ENCODE measurements at regions not wholly inside any gene's neighbourhood (a gene's known extent, or its start where the extent isn't known, plus 50 kb on each side); places are given as distances from the start of the nearest gene placed in this dataset.

GRCh38 chr6:74585753-74586152 lies 620.1 kb downstream of the COL12A1 start:
- Histone ChIP-seq H3K4me3 (ENCODE audit: low read length) (no peak overlapping the region), H3K36me3 (ENCODE audit: insufficient read depth, low read length) (no peaks in the 10 kb centered on the region), H4K20me1 (ENCODE audit: insufficient read depth) (no peaks in the 10 kb centered on the region), H2AFZ (ENCODE audit: low read depth, low read length) (no peak overlapping the region), H3K9me2 (ENCODE audit: insufficient read depth, low read length) (no peaks in the 10 kb centered on the region), H3K79me2 (replicated peaks; ENCODE audit: insufficient read depth, low read length) (no peaks in the 10 kb centered on the region), H3K27me3 (ENCODE audit: insufficient read depth, low read depth, low read length) (no peaks in the 10 kb centered on the region), H3K27ac (ENCODE audit: low read length) (no peak overlapping the region), H3K4me2 (ENCODE audit: low read length) (no peak overlapping the region), H3K9ac (ENCODE audit: low read length) (no peak overlapping the region), H3K9me3 (ENCODE audit: low read length) (no peaks in the 10 kb centered on the region), H3F3A (ENCODE audit: insufficient read depth, low read length, poor library complexity, severe bottlenecking) (no peaks in the 10 kb centered on the region)
- TF ChIP-seq REST (IDR thresholded peaks at IDR 0.05; ENCODE audit: borderline replicate concordance) (no peak), EZH2 (IDR thresholded peaks at IDR 0.05; ENCODE audit: borderline replicate concordance, insufficient read depth, low read length, poor library complexity, severe bottlenecking) (no peak), CTCF (IDR thresholded peaks at IDR 0.05; ENCODE audit: poor library complexity, severe bottlenecking) (no peak), MXI1 (conservative IDR thresholded peaks at IDR 0.05; ENCODE audit: poor library complexity, severe bottlenecking) (no peak), POLR2AphosphoS5 (IDR thresholded peaks at IDR 0.05) (no peak), TAF1 (IDR thresholded peaks at IDR 0.05; ENCODE audit: low read depth) (no peak), RAD21 (conservative IDR thresholded peaks at IDR 0.05) (no peak), SMC3 (conservative IDR thresholded peaks at IDR 0.05; ENCODE audit: poor library complexity) (no peak)

- no peak overlapping the region for H3K27ac ChIP-seq (ENCODE audit: low read length)
- H3F3A ChIP-seq (ENCODE audit: insufficient read depth, low read length, poor library complexity, severe bottlenecking), result no peaks in the 10 kb centered on the region
- no peaks in the 10 kb centered on the region for H3K79me2 ChIP-seq (replicated peaks; ENCODE audit: insufficient read depth, low read length)
- H3K9me3 ChIP-seq (ENCODE audit: low read length), result no peaks in the 10 kb centered on the region
- H3K9me2 ChIP-seq (ENCODE audit: insufficient read depth, low read length), result no peaks in the 10 kb centered on the region
- no peak overlapping the region for H2AFZ ChIP-seq (ENCODE audit: low read depth, low read length)
- H3K4me2 ChIP-seq (ENCODE audit: low read length), result no peak overlapping the region
- no peak overlapping the region for H3K4me3 ChIP-seq (ENCODE audit: low read length)
- H3K27me3 ChIP-seq (ENCODE audit: insufficient read depth, low read depth, low read length), result no peaks in the 10 kb centered on the region
- no peaks in the 10 kb centered on the region for H3K36me3 ChIP-seq (ENCODE audit: insufficient read depth, low read length)
- no peak overlapping the region for H3K9ac ChIP-seq (ENCODE audit: low read length)
- no peaks in the 10 kb centered on the region for H4K20me1 ChIP-seq (ENCODE audit: insufficient read depth)
- no peak for TF ChIP-seq RAD21 (conservative IDR thresholded peaks at IDR 0.05)
- no peak for TF ChIP-seq REST (IDR thresholded peaks at IDR 0.05; ENCODE audit: borderline replicate concordance)
- TF ChIP-seq SMC3 (conservative IDR thresholded peaks at IDR 0.05; ENCODE audit: poor library complexity), result no peak
- TF ChIP-seq EZH2 (IDR thresholded peaks at IDR 0.05; ENCODE audit: borderline replicate concordance, insufficient read depth, low read length, poor library complexity, severe bottlenecking), result no peak
- no peak for TF ChIP-seq EP300 (conservative IDR thresholded peaks at IDR 0.05; ENCODE audit: poor library complexity, severe bottlenecking)
- no peak for TF ChIP-seq TAF1 (IDR thresholded peaks at IDR 0.05; ENCODE audit: low read depth)
- TF ChIP-seq MXI1 (conservative IDR thresholded peaks at IDR 0.05; ENCODE audit: poor library complexity, severe bottlenecking), result no peak
- TF ChIP-seq POLR2AphosphoS5 (IDR thresholded peaks at IDR 0.05), result no peak
- TF ChIP-seq CTCF (IDR thresholded peaks at IDR 0.05; ENCODE audit: poor library complexity, severe bottlenecking), result no peak
These were observed 624.2 kb downstream of the COL12A1 start for GRCh38 chr6:74581681-74582080.

All from neural cell (in vitro differentiated cells).